OCI-LY3 (cell line): ENCODE measurements at regions not wholly inside any gene's neighbourhood (a gene's known extent, or its start where the extent isn't known, plus 50 kb on each side); places are given as distances from the start of the nearest gene placed in this dataset.

Experiments used
- EZH2phosphoT487 ChIP-seq: fragments of 200-600 bp; shearing (Covaris generic); IDR thresholded peaks from 2 replicates; pipeline ENCODE4 v1.6.1; 2018; ENCODE audit warnings: antibody characterized with exemption, mixed run types, low read depth
- TF ChIP-seq, protein P1 (sequence below): fragments of 200-600, 300-600 bp; sonication (generic); IDR thresholded peaks from 2 replicates; pipeline ENCODE4 v1.5.1; 2014; ENCODE audit warnings: antibody characterized with exemption, low read length, low read depth

- TF ChIP-seq, protein P1, sequence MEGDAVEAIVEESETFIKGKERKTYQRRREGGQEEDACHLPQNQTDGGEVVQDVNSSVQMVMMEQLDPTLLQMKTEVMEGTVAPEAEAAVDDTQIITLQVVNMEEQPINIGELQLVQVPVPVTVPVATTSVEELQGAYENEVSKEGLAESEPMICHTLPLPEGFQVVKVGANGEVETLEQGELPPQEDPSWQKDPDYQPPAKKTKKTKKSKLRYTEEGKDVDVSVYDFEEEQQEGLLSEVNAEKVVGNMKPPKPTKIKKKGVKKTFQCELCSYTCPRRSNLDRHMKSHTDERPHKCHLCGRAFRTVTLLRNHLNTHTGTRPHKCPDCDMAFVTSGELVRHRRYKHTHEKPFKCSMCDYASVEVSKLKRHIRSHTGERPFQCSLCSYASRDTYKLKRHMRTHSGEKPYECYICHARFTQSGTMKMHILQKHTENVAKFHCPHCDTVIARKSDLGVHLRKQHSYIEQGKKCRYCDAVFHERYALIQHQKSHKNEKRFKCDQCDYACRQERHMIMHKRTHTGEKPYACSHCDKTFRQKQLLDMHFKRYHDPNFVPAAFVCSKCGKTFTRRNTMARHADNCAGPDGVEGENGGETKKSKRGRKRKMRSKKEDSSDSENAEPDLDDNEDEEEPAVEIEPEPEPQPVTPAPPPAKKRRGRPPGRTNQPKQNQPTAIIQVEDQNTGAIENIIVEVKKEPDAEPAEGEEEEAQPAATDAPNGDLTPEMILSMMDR: no peak
- TF ChIP-seq EZH2phosphoT487: no peak
Observed at GRCh38 chr2:106020821-106021661, 173.1 kb downstream of the UXS1 start.
